Activated T-cell treated with anti-CD3 and anti-CD28 coated beads, Interleukin-2, amount 50 U/mL, for 72 hours (primary cell): ENCODE measurements at regions not wholly inside any gene's neighbourhood (a gene's known extent, or its start where the extent isn't known, plus 50 kb on each side); places are given as distances from the start of the nearest gene placed in this dataset.
"Not testable (repeated sequence)": the region's sequence is repeated elsewhere in the genome, so short reads cannot be mapped to it uniquely, and the experiment has no call there.

Source experiments
- ATAC-seq, 2 donors: fragments of 150-1000 bp; cut with Tn5 transposase; replicated peaks in 1 of 2; 2 replicates each; pipeline ENCODE4 v1.10.0; 2021; ENCODE audit warnings: moderate library complexity in 2 of 2, mild to moderate bottlenecking in 1 of 2
- DNase-seq, 2 donors: peaks; one replicate each; pipeline ENCODE4 v3.0.0; 2021 to 2022; ENCODE audit warnings: mixed read lengths in 1 of 2
- H3K27ac Mint-ChIP-seq: one replicate; pipeline ENCODE4 v1.8.0; 2022; ENCODE audit warnings: mild to moderate bottlenecking, moderate library complexity, mixed read lengths
- H3K27me3 Mint-ChIP-seq: one replicate; pipeline ENCODE4 v1.8.0; 2022; ENCODE audit warnings: low read depth, mixed read lengths
- H3K36me3 Mint-ChIP-seq, 2 donors: one replicate each; pipeline ENCODE4 v1.8.0; 2022; ENCODE audit warnings: mixed read lengths in 2 of 2, mild to moderate bottlenecking in 1 of 2; ENCODE audit not compliant: insufficient read depth in 2 of 2
- H3K4me1 Mint-ChIP-seq: one replicate; pipeline ENCODE4 v1.8.0; 2022; ENCODE audit warnings: low read depth, mixed read lengths
- H3K4me3 Mint-ChIP-seq, 2 donors: one replicate each; pipeline ENCODE4 v1.8.0; 2022; ENCODE audit warnings: mild to moderate bottlenecking in 2 of 2, mixed read lengths in 2 of 2, moderate library complexity in 2 of 2
- H3K9me3 Mint-ChIP-seq, 2 donors: one replicate each; pipeline ENCODE4 v1.8.0; 2022; ENCODE audit warnings: mixed read lengths in 2 of 2

DNA sequence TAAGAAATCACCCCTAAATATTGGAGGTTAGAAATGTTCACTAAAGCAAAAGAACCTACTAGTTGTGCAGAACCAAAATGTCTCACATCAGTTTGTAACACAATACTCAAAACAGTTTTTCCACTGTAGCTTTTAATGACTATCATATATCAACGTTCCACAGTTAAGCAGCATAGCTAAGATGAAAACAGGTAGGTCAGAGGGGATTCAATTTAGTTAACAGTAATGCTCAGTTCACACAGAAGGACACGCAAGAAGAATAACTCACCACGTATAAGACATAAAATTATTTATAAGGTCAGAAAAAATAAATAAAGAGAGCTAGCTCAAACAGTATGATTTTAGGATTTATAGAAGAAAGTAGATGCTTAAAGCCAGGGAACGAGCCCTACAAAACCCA lies 118.9 kb upstream of the CCDC150 start:
- Mint-ChIP-seq H3K36me3 (no peaks in the 10 kb centered on the region), H3K27ac (no peak overlapping the region), H3K27me3 (no peaks in the 10 kb centered on the region), H3K4me1 (no peaks in the 10 kb centered on the region), H3K9me3 (no peaks in the 10 kb centered on the region), H3K4me3 (no peak overlapping the region)
- DNase-seq (no peak), ATAC-seq (no peak)

DNA sequence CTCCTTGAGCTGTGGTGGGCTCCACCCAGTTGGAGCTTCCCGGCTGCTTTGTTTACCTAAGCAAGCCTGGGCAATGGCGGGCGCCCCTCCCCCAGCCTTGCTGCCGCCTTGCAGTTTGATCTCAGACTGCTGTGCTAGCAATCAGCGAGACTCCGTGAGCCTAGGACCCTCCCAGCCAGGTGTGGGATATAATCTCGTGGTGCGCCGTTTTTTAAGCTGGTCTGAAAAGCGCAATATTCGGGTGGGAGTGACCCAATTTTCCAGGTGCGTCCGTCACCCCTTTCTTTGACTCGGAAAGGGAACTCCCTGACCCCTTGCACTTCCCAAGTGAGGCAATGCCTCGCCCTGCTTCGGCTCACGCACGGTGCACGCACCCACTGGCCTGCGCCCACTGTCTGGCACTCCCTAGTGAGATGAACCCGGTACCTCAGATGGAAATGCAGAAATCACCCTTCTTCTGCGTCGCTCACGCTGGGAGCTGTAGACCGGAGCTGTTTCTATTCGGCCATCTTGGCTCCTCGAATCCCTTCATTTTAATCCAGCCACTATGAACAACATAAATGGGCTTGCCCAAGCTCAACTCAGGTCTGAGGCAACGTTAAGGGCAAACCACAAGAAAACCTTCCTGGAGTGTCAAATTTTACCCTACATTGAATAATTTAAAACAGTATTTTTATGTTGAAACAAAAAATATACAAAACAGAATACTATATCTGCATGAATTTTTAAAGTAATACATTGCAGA lies 112.4 kb upstream of the CCDC150 start:
- not testable (repeated sequence) for H3K27me3 Mint-ChIP-seq, DNase-seq, H3K4me1 Mint-ChIP-seq, ATAC-seq, H3K4me3 Mint-ChIP-seq, H3K9me3 Mint-ChIP-seq, H3K27ac Mint-ChIP-seq, H3K36me3 Mint-ChIP-seq

DNA sequence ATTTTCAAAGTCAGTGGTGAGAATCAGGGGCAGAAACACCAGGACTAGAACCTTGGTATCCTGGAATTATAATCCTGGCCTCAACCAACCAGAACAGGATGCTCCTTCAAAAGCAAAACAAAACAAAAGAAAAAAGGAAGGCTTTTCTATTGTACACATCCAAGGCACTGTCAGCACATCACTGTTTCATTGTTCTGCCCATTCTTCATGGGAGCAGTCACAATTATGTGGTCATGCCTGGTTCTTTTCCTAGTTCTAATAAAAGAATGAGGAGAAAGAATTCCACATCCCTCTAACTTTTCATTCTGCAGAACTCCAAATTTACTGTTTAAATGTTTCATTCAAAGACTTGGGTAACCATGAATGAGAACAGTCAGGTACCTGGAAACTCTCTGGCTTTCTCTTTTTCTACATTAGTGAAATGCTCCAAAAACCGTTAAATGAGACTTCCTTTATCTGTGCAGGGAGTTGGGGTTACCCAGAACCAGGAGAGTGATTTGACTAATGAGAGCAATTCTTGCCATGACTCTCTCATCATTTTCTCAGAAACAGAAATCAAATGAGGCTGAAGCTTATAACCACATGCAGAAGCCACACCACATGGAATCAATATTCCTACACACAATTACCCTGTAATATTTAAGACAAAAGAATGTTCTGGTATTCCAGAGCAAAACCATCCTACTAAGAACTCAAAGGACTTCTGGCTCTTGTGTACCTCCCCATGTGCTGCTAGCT lies 110.9 kb upstream of the CCDC150 start:
- H3K4me3 Mint-ChIP-seq, result no peak overlapping the region
- ATAC-seq (peak in 1 of 2 donors; percentile 47), DNase-seq (no peak)
- no peak overlapping the region for H3K27ac Mint-ChIP-seq
- H3K27me3 Mint-ChIP-seq, result no peaks in the 10 kb centered on the region
- H3K9me3 Mint-ChIP-seq, result peaks cover 0 to 2% of the 10 kb centered on the region in 2 donors
- peaks cover 4% of the 10 kb centered on the region for H3K4me1 Mint-ChIP-seq
- no peaks in the 10 kb centered on the region for H3K36me3 Mint-ChIP-seq

DNA sequence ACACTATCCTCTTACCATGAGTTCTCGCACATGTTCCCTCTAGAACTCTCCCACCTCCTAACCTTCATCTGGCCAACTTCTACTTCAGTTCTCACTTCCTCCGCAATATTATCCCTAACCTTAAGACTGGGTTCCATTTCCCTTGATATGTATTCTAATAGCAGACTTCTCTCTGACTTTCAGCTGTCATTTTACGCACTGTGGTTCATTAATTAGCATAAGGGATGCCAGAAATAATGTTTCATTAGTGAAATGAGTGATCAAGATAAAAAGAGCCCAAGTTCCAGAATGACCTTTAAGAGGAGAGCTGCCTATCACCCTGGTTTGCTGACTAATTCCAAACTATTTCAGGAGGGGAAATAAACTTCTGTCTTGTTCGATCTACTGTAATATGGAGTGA lies 108.6 kb upstream of the CCDC150 start:
- Mint-ChIP-seq H3K27me3 (peaks cover 10% of the 10 kb centered on the region), H3K27ac (no peak overlapping the region), H3K36me3 (no peaks in the 10 kb centered on the region), H3K9me3 (peaks cover 0 to 2% of the 10 kb centered on the region in 2 donors), H3K4me3 (no peak overlapping the region), H3K4me1 (peaks cover 4% of the 10 kb centered on the region)
- DNase-seq (no peak), ATAC-seq (no peak)

DNA sequence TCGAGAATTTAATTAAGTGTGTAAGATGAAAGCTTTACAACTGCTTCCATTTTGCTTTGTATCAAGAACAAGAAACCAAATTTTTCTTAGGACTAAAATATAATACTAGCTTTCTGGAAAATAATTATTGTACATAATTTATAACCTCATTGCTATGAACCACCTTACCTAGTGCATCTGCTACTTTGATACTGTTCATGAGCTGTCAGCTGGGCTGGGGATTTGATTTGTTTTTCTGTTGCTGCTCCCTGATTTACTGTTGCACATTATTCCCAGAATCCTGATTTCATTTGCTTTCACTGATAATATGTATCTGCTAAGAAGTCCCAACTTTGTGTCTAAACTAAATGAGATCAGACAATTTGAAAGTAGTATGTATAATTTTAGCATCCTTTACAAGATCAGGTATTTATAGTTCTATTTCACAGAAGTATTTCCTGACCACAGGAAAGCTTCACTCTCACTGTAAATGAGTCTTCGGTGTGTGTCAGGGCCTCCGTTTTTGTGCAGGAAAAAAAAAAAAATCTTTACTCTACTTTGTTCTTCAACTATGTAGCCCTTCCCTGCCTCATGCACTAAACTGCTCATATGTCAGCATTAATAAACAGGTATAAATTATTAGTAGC lies 105.6 kb upstream of the CCDC150 start:
- ATAC-seq, result no peak
- Mint-ChIP-seq H3K27me3 (peaks cover 10% of the 10 kb centered on the region), H3K9me3 (peaks cover 0 to 2% of the 10 kb centered on the region in 2 donors), H3K36me3 (no peaks in the 10 kb centered on the region), H3K4me1 (peaks cover 2% of the 10 kb centered on the region), H3K4me3 (no peak overlapping the region), H3K27ac (no peak overlapping the region)
- DNase-seq, result no peak

DNA sequence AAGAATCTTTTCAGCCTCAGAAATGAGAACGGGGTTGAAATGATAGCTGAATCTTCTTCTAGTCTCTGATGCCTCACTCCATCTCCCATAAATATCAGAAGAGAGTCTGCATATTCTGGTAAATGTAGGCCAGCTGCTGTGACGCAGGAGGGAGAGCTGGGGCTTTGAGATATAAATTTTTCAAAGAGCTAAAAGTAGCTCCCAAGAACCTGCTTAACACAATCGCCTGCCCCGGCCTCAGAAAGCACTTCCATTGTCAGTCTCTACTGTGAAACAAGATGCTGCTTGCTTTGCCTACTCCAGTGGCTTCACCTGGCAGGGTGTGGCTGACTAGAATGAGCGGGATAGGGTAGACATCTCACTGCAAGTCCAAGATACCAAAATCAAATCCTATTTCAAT lies 105.0 kb upstream of the CCDC150 start:
- Mint-ChIP-seq H3K27ac (no peak overlapping the region), H3K36me3 (no peaks in the 10 kb centered on the region), H3K9me3 (peaks cover 0 to 2% of the 10 kb centered on the region in 2 donors), H3K27me3 (peaks cover 10% of the 10 kb centered on the region), H3K4me3 (no peak overlapping the region), H3K4me1 (no peaks in the 10 kb centered on the region)
- ATAC-seq (no peak), DNase-seq (no peak)

DNA sequence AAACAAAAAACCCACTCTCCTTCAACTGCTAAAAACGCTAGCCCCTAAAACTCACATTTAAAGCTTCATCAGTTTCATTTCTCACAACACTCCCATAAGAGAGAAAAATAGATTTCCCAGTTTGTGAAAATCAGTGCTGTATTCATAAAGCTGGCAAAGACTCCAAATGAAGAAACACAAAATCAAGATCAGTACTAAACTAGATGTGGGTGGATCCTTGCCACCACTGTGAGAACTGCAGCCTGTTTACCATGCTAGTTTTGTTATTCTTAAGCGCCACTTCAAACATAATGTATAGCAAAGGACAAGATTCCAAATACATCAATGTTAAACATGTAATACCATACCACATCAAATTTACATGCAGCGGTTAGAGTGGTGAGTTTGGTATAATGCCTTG lies 104.5 kb upstream of the CCDC150 start:
- no peaks in the 10 kb centered on the region for H3K36me3 Mint-ChIP-seq
- no peak overlapping the region for H3K27ac Mint-ChIP-seq
- DNase-seq (no peak), ATAC-seq (no peak)
- H3K9me3 Mint-ChIP-seq, result peaks cover 0 to 2% of the 10 kb centered on the region in 2 donors
- peaks cover 10% of the 10 kb centered on the region for H3K27me3 Mint-ChIP-seq
- H3K4me3 Mint-ChIP-seq, result no peak overlapping the region
- no peaks in the 10 kb centered on the region for H3K4me1 Mint-ChIP-seq

DNA sequence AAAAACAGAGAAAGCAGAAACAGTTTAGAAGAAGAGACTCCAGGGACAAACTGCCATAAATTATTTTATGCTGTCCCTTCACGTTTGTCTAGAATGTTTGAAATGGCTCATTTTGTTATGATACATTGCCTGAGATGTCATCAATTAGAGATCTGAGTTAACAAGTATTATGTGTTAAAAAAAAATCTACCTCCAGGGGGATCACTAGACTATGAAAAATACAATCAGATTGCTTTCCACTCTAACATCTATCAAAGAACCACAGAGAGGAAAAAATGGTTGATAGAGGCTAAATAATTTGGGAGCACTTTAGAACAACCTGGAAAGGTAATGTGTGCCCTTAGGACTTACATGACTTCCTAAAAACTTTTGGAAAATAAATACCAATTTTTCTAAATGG lies 103.8 kb upstream of the CCDC150 start:
- DNase-seq, result no peak
- Mint-ChIP-seq H3K27ac (no peak overlapping the region), H3K4me3 (no peak overlapping the region), H3K4me1 (no peaks in the 10 kb centered on the region), H3K9me3 (peaks cover 0 to 2% of the 10 kb centered on the region in 2 donors), H3K36me3 (no peaks in the 10 kb centered on the region), H3K27me3 (peaks cover 10% of the 10 kb centered on the region)
- no peak for ATAC-seq

DNA sequence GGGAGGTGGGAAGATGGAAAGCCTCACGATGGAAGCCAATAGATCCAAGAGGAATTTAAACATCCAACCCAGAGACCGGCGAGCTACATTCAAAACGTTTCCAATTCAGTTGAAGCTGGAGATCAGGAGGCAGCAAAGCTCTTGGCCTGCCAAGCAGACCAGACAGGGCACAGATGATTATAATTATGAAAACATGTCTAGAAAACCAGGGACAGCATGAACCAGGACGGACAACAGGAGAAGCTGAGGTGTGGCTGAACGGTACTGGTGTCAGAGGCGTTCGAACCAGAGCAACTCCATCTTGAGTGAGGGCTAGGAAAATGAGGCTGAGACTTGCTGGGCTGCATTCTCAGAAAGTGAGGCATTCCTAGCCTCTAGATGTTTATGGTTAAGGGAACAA lies 102.2 kb upstream of the CCDC150 start:
- DNase-seq, result no peak
- no peaks in the 10 kb centered on the region for H3K4me1 Mint-ChIP-seq
- ATAC-seq, result no peak

DNA sequence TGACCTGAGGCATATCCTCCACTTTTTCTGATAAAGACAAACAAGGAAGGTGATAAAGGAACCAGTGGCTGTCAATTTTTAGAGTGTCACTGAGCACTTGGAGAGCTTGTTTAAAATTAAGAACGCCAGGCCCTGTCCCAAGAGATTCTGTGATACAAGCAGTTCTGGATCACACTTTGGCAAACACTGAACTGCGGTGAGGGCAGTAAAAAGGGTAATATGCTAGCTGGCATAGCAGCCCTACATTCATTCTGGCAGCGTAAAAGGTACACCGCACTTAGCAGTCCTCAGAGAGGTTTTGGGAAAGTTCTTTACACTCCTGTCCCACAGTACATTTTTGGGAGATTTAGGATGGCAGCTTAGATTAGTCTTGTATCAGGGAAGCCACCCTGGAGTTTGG lies 101.3 kb upstream of the CCDC150 start:
- no peak overlapping the region for H3K27ac Mint-ChIP-seq
- ATAC-seq (no peak), DNase-seq (no peak)
- no peak overlapping the region for H3K4me3 Mint-ChIP-seq
- no peaks in the 10 kb centered on the region for H3K9me3 Mint-ChIP-seq
- peaks cover 10% of the 10 kb centered on the region for H3K27me3 Mint-ChIP-seq
- no peaks in the 10 kb centered on the region for H3K4me1 Mint-ChIP-seq
- no peaks in the 10 kb centered on the region for H3K36me3 Mint-ChIP-seq

More for the DNA sequence above, 102.2 kb upstream of the CCDC150 start:
- Mint-ChIP-seq H3K9me3 (no peaks in the 10 kb centered on the region), H3K27me3 (peaks cover 10% of the 10 kb centered on the region), H3K4me3 (no peak overlapping the region), H3K27ac (no peak overlapping the region), H3K36me3 (no peaks in the 10 kb centered on the region)

DNA sequence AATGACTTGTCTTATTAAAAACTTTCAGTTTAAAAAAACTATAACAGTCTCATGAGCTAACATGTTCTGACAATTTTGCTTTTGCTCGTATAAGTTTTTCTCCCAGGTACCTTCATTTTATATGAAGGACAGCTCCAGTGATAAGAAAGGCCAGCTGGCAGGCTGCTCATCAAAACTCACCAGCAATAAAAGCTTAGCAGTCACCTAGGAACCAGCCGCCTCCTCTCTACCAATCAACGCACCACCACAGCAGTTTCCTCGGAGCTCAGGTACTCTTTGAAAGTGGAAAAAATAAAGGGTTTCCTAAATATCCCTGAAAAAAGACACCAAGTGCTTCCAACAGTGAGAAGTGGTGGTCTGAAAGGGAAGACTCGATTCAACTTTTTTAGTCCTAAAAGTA lies 100.9 kb upstream of the CCDC150 start:
- Mint-ChIP-seq H3K27me3 (peaks cover 10% of the 10 kb centered on the region), H3K4me3 (no peak overlapping the region), H3K9me3 (no peaks in the 10 kb centered on the region), H3K27ac (no peak overlapping the region), H3K4me1 (no peaks in the 10 kb centered on the region), H3K36me3 (no peaks in the 10 kb centered on the region)
- ATAC-seq, result no peak
- no peak for DNase-seq

DNA sequence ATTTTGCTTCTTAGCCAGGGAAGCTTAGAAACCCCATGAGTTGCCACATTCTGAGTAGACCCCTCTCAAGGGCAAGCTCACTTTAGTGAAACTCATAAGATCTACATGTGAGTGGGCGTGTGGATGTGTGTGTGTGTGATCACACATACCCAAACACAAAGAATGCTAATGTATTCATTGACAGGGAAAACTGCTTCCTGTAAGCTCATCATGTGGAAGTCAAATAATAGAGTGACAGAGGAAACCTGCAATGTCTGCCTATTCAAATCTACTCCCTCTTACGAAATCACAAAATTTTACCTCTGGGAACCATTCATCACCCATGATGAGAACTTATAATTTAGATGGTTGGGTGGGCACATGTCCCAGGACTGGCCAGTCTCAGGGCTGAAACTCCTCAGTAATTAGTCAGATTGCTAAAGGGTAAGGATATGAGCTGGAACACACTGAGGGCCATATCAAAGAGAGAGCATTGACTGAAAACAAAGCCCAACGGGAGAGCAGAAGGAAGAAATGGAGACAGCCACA lies 94.5 kb upstream of the CCDC150 start:
- Mint-ChIP-seq H3K4me1 (no peaks in the 10 kb centered on the region), H3K36me3 (no peaks in the 10 kb centered on the region), H3K27ac (no peak overlapping the region), H3K27me3 (no peaks in the 10 kb centered on the region), H3K4me3 (no peak overlapping the region), H3K9me3 (no peaks in the 10 kb centered on the region)
- ATAC-seq (no peak), DNase-seq (no peak)

DNA sequence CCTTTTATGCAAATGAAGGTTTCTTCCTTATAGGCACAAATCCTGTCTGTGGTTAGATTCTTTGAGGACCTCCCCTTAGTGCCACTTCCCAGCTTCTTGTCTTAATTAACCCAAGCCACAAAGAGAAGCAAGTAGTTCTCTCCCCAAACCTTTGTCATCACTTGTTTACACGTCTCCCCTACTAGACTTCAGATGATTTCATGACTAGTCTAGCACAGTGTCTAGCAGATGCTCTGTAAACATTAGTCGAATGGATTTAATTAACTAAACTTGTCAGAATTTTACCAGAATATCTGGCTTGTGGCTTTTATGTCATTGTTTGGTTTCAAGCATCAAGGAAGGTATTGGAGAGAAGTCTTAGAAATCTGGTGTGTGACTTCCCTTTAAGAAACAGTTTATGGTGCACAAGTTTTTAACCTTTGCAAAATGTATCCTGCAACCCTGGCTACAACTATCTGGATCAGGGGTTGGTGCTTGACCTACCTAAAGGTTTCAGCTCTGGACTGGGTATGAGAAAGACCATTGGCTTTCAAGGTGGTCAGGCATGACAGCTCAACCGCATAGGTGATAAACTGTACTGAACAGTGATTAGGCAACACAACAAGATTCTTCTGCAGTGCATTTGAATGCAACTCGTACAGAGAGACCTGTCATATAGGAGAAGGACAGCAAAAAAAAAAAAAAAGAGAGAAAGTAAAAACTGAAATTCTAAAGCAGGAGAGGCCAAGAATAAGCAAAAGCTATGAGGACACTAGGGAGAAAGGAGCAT lies 93.2 kb upstream of the CCDC150 start:
- DNase-seq (no peak), ATAC-seq (no peak)
- H3K36me3 Mint-ChIP-seq, result no peaks in the 10 kb centered on the region
- no peaks in the 10 kb centered on the region for H3K9me3 Mint-ChIP-seq
- H3K4me1 Mint-ChIP-seq, result no peaks in the 10 kb centered on the region
- no peak overlapping the region for H3K4me3 Mint-ChIP-seq
- H3K27me3 Mint-ChIP-seq, result peaks cover 6% of the 10 kb centered on the region
- no peak overlapping the region for H3K27ac Mint-ChIP-seq
